ENCODE measurements at regions not wholly inside any gene's neighbourhood (a gene's known extent, or its start where the extent isn't known, plus 50 kb on each side); places are given as distances from the start of the nearest gene placed in this dataset.

DNA sequence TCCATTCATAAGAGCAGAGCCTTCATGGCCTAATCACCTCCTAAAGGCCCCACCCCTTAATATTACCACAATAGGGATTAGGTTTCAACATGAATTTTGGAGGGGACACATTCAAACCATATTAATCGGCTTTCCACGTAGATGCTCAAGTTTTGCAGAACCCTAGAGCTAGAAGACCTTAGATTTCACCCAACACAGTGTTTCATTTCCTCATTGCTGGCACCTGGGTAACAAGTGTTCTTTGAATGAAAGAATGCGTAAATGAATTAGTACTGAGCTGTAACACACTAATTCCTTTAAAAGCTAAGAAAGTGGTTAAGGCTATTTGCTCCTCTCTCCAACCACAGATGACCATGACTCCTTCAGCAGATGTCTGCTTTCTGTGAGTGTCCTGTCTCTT, 252.5 kb downstream of the SMAD2 start:
- H3K27me3 Mint-ChIP-seq (ENCODE audit: insufficient read depth, low read depth, poor library complexity), result no peaks in the 10 kb centered on the region
- H3K9me3 Mint-ChIP-seq, result no peaks in the 10 kb centered on the region
- no peaks in the 10 kb centered on the region for H3K36me3 Mint-ChIP-seq (ENCODE audit: low read depth)
- Histone ChIP-seq H2AFZ (no peak overlapping the region), H3K4me2 (no peak overlapping the region), H3F3A (replicated peaks; ENCODE audit: low read depth) (no peaks in the 10 kb centered on the region), H3K9me2 (ENCODE audit: insufficient read depth) (peaks cover 4% of the 10 kb centered on the region), H3K27me3 (ENCODE audit: insufficient read depth) (no peaks in the 10 kb centered on the region), H4K20me1 (replicated peaks; ENCODE audit: insufficient read depth) (no peaks in the 10 kb centered on the region), H3K36me3 (ENCODE audit: insufficient read depth) (no peaks in the 10 kb centered on the region), H3K4me3 (no peak overlapping the region), H3K79me2 (replicated peaks; ENCODE audit: insufficient read depth) (no peaks in the 10 kb centered on the region), H3K4me1 (ENCODE audit: insufficient read depth) (no peaks in the 10 kb centered on the region), H3K27ac (ENCODE audit: low read depth) (no peak overlapping the region)
- H3K27ac Mint-ChIP-seq, result no peak overlapping the region
- DNase-seq (ENCODE audit: low spot score) (no peak), ATAC-seq (no peak)
- no peak for TF ChIP-seq JUNB (IDR thresholded peaks at IDR 0.05; ENCODE audit: unreplicated experiment)
- no peak for TF ChIP-seq NANOG (IDR thresholded peaks at IDR 0.05; ENCODE audit: borderline replicate concordance)
- TF ChIP-seq STAT1 (IDR thresholded peaks at IDR 0.05; ENCODE audit: unreplicated experiment), result no peak
- no peak for TF ChIP-seq POLR2AphosphoS5 (IDR thresholded peaks at IDR 0.05; ENCODE audit: low read depth)
- no peak for TF ChIP-seq ZNF462 (CRISPR knock-in tag; IDR thresholded peaks at IDR 0.05)
- H3K4me3 Mint-ChIP-seq, result no peak overlapping the region
- H3K4me1 Mint-ChIP-seq, result no peaks in the 10 kb centered on the region

GRCh38 chr18:47669815-47670214, 260.6 kb downstream of the SMAD2 start:
- H3K4me3 Mint-ChIP-seq, result no peak overlapping the region
- no peak for ATAC-seq
- no peaks in the 10 kb centered on the region; the same call in 2 of the 3 replicates for H3K9me3 Mint-ChIP-seq
- Histone ChIP-seq H3K4me2 (no peak overlapping the region), H3K4me1 (ENCODE audit: insufficient read depth) (peaks cover 16% of the 10 kb centered on the region; the same call in 1 of the 2 replicates), H3K9me2 (ENCODE audit: insufficient read depth) (no peaks in the 10 kb centered on the region; the same call in 1 of the 2 replicates), H3K79me2 (replicated peaks; ENCODE audit: insufficient read depth) (no peaks in the 10 kb centered on the region), H3K4me3 (no peak overlapping the region), H3K27ac (ENCODE audit: low read depth) (no peak overlapping the region), H2AFZ (no peak overlapping the region), H3K36me3 (ENCODE audit: insufficient read depth) (no peaks in the 10 kb centered on the region), H3F3A (replicated peaks; ENCODE audit: low read depth) (no peaks in the 10 kb centered on the region), H4K20me1 (replicated peaks; ENCODE audit: insufficient read depth) (no peaks in the 10 kb centered on the region), H3K27me3 (ENCODE audit: insufficient read depth) (no peaks in the 10 kb centered on the region)
- H3K27me3 Mint-ChIP-seq (ENCODE audit: insufficient read depth, low read depth, poor library complexity), result peaks cover 2% of the 10 kb centered on the region
- H3K27ac Mint-ChIP-seq, result no peak overlapping the region
- H3K4me1 Mint-ChIP-seq, result peaks cover 11% of the 10 kb centered on the region; the same call in 2 of the 3 replicates
- H3K36me3 Mint-ChIP-seq (ENCODE audit: low read depth), result no peaks in the 10 kb centered on the region
- no peak for DNase-seq (ENCODE audit: low spot score)
- TF ChIP-seq EZH2phosphoT487 (IDR thresholded peaks at IDR 0.05; ENCODE audit: unreplicated experiment), result no peak
- no peak for TF ChIP-seq ZNF114 (CRISPR knock-in tag; IDR thresholded peaks at IDR 0.05)
- TF ChIP-seq NANOG (IDR thresholded peaks at IDR 0.05; ENCODE audit: borderline replicate concordance), result no peak
- TF ChIP-seq CREB1 (CRISPR knock-in tag; IDR thresholded peaks at IDR 0.05; ENCODE audit: low read depth), result no peak
- TF ChIP-seq, protein P1, sequence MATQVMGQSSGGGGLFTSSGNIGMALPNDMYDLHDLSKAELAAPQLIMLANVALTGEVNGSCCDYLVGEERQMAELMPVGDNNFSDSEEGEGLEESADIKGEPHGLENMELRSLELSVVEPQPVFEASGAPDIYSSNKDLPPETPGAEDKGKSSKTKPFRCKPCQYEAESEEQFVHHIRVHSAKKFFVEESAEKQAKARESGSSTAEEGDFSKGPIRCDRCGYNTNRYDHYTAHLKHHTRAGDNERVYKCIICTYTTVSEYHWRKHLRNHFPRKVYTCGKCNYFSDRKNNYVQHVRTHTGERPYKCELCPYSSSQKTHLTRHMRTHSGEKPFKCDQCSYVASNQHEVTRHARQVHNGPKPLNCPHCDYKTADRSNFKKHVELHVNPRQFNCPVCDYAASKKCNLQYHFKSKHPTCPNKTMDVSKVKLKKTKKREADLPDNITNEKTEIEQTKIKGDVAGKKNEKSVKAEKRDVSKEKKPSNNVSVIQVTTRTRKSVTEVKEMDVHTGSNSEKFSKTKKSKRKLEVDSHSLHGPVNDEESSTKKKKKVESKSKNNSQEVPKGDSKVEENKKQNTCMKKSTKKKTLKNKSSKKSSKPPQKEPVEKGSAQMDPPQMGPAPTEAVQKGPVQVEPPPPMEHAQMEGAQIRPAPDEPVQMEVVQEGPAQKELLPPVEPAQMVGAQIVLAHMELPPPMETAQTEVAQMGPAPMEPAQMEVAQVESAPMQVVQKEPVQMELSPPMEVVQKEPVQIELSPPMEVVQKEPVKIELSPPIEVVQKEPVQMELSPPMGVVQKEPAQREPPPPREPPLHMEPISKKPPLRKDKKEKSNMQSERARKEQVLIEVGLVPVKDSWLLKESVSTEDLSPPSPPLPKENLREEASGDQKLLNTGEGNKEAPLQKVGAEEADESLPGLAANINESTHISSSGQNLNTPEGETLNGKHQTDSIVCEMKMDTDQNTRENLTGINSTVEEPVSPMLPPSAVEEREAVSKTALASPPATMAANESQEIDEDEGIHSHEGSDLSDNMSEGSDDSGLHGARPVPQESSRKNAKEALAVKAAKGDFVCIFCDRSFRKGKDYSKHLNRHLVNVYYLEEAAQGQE (IDR thresholded peaks at IDR 0.05; ENCODE audit: unreplicated experiment), result no peak
- TF ChIP-seq, protein P2, sequence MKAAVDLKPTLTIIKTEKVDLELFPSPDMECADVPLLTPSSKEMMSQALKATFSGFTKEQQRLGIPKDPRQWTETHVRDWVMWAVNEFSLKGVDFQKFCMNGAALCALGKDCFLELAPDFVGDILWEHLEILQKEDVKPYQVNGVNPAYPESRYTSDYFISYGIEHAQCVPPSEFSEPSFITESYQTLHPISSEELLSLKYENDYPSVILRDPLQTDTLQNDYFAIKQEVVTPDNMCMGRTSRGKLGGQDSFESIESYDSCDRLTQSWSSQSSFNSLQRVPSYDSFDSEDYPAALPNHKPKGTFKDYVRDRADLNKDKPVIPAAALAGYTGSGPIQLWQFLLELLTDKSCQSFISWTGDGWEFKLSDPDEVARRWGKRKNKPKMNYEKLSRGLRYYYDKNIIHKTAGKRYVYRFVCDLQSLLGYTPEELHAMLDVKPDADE (IDR thresholded peaks at IDR 0.05), result no peak
- TF ChIP-seq EZH2 (IDR thresholded peaks at IDR 0.05; ENCODE audit: low read depth, unreplicated experiment), result no peak
